Peyer's patch (tissue), 4 donors: ENCODE measurements at regions not wholly inside any gene's neighbourhood (a gene's known extent, or its start where the extent isn't known, plus 50 kb on each side); places are given as distances from the start of the nearest gene placed in this dataset.

ENCODE experiments used
- CTCF ChIP-seq, 6 experiments: fragments of 450-650 bp in 4 of 6; fragments of 200-600 bp in 2 of 6; sonication (generic) in 1 of 6; IDR thresholded peaks; one replicate each; pipeline ENCODE4 v1.5.1; 2017 to 2019; ENCODE audit warnings: antibody characterized with exemption in 6 of 6, mild to moderate bottlenecking in 3 of 6, moderate library complexity in 1 of 6
- POLR2A ChIP-seq, 2 donors: fragments of 450-650 bp; IDR thresholded peaks; one replicate each; pipeline ENCODE4 v1.5.1; 2017; ENCODE audit warnings: antibody characterized with exemption in 2 of 2, mild to moderate bottlenecking in 2 of 2, moderate library complexity in 2 of 2

DNA sequence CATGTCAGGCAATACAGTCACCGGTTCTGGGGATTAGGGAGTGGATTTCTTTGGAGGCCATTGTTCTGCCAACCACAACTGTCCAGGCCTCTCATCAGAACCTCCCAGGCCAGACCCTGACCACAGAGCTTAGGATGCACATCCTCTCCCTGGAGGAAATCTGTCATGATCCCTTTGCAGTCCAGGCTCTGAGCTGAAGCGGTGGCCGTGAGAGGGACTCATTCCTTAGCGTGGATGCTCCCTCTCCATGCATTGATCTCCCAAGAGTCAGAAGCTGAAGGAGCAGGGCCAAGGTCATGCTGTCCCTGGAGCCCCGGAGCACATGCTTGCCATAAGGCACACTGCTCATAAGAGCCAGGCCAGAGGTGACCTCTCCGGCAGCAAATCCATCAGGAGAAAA is 181.4 kb downstream of the COPRS start:
- TF ChIP-seq CTCF (IDR thresholded peaks at IDR 0.05) (no peak), POLR2A (IDR thresholded peaks at IDR 0.05) (no peak)
